A549 (cell line): ENCODE measurements at regions not wholly inside any gene's neighbourhood (a gene's known extent, or its start where the extent isn't known, plus 50 kb on each side); places are given as distances from the start of the nearest gene placed in this dataset.

Source experiments
- E2F6 ChIP-seq: IDR thresholded peaks from 2 replicates; pipeline ENCODE4 v1.6.1; 2012; ENCODE audit warnings: low read depth, borderline replicate concordance
- EP300 ChIP-seq, 2 experiments: fragments of >200 bp; sonication (Bioruptor Twin); formaldehyde crosslinking; IDR thresholded peaks; 2 replicates in 1 of 2; 3 replicates in 1 of 2; pipeline ENCODE4 v1.6.1; 2016 to 2017
- JUN ChIP-seq, 2 experiments: fragments of >200 bp; sonication (Bioruptor Twin); formaldehyde crosslinking; IDR thresholded peaks; 2 replicates in 1 of 2; 3 replicates in 1 of 2; pipeline ENCODE4 v1.6.1; 2016 to 2017
- MAFK ChIP-seq: fragments of 450-650 bp; IDR thresholded peaks from 2 replicates; pipeline ENCODE4 v1.6.1; 2014; ENCODE audit not compliant: partially characterized antibody
- MAX ChIP-seq: IDR thresholded peaks from 2 replicates; pipeline ENCODE4 v1.6.1; 2012
- POLR2A ChIP-seq: IDR thresholded peaks from 2 replicates; pipeline ENCODE4 v1.6.1; 2012; ENCODE audit warnings: mild to moderate bottlenecking, low read length
- RAD21 ChIP-seq, 2 experiments: fragments of >200 bp in 1 of 2; sonication (Bioruptor Twin) in 1 of 2; formaldehyde crosslinking in 1 of 2; IDR thresholded peaks in 1 of 2; conservative IDR thresholded peaks in 1 of 2; 2 replicates in 1 of 2; 3 replicates in 1 of 2; pipeline ENCODE4 v1.6.1; 2012 to 2018; ENCODE audit warnings: inconsistent platforms in 1 of 2
- SMC3 ChIP-seq: fragments of >200 bp; sonication (Bioruptor Twin); formaldehyde crosslinking; IDR thresholded peaks from 3 replicates; pipeline ENCODE4 v1.6.1; 2018; ENCODE audit warnings: inconsistent platforms
- TF ChIP-seq, protein P1 (sequence below): fragments of >200 bp; sonication (Bioruptor Twin); formaldehyde crosslinking; IDR thresholded peaks from 3 replicates; pipeline ENCODE4 v1.5.1; 2016
- TF ChIP-seq, protein P2 (sequence below): fragments of 200-600 bp; sonication (generic); IDR thresholded peaks from 2 replicates; pipeline ENCODE4 v1.6.1; 2016; ENCODE audit warnings: antibody characterized with exemption, mild to moderate bottlenecking, moderate library complexity

DNA sequence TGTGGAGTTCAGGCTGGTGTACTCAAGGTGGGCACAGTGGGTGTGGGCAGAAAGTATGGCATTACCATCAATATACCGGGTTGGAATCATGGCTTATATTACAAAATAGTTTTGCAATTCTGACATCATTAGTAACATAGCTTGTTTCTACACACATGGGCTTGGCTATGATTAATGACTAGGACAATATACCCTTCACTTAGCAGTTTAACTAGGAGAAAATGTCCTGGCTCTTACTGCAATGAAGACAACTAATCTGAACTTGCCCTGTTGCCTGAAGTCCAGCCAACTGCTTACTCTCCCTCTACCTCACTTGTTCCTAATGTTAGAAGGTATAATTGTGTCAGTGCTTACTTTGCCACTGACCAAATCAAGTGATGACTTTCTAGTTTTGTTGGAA is 612.5 kb downstream of the EFNA5 start:
- TF ChIP-seq MAX (no peak), MAFK (no peak), JUN (IDR thresholded peaks at IDR 0.05) (no peak), EP300 (IDR thresholded peaks at IDR 0.05) (no peak), POLR2A (no peak), E2F6 (no peak), RAD21 (conservative IDR thresholded peaks at IDR 0.05 in 1 of 2, IDR thresholded peaks at IDR 0.05 in 1 of 2) (no peak), SMC3 (no peak)
- TF ChIP-seq, protein P1, sequence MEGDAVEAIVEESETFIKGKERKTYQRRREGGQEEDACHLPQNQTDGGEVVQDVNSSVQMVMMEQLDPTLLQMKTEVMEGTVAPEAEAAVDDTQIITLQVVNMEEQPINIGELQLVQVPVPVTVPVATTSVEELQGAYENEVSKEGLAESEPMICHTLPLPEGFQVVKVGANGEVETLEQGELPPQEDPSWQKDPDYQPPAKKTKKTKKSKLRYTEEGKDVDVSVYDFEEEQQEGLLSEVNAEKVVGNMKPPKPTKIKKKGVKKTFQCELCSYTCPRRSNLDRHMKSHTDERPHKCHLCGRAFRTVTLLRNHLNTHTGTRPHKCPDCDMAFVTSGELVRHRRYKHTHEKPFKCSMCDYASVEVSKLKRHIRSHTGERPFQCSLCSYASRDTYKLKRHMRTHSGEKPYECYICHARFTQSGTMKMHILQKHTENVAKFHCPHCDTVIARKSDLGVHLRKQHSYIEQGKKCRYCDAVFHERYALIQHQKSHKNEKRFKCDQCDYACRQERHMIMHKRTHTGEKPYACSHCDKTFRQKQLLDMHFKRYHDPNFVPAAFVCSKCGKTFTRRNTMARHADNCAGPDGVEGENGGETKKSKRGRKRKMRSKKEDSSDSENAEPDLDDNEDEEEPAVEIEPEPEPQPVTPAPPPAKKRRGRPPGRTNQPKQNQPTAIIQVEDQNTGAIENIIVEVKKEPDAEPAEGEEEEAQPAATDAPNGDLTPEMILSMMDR = no peak
- TF ChIP-seq, protein P2, sequence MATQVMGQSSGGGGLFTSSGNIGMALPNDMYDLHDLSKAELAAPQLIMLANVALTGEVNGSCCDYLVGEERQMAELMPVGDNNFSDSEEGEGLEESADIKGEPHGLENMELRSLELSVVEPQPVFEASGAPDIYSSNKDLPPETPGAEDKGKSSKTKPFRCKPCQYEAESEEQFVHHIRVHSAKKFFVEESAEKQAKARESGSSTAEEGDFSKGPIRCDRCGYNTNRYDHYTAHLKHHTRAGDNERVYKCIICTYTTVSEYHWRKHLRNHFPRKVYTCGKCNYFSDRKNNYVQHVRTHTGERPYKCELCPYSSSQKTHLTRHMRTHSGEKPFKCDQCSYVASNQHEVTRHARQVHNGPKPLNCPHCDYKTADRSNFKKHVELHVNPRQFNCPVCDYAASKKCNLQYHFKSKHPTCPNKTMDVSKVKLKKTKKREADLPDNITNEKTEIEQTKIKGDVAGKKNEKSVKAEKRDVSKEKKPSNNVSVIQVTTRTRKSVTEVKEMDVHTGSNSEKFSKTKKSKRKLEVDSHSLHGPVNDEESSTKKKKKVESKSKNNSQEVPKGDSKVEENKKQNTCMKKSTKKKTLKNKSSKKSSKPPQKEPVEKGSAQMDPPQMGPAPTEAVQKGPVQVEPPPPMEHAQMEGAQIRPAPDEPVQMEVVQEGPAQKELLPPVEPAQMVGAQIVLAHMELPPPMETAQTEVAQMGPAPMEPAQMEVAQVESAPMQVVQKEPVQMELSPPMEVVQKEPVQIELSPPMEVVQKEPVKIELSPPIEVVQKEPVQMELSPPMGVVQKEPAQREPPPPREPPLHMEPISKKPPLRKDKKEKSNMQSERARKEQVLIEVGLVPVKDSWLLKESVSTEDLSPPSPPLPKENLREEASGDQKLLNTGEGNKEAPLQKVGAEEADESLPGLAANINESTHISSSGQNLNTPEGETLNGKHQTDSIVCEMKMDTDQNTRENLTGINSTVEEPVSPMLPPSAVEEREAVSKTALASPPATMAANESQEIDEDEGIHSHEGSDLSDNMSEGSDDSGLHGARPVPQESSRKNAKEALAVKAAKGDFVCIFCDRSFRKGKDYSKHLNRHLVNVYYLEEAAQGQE = no peak
